ENCODE measurements at regions not wholly inside any gene's neighbourhood (a gene's known extent, or its start where the extent isn't known, plus 50 kb on each side); places are given as distances from the start of the nearest gene placed in this dataset.

DNA sequence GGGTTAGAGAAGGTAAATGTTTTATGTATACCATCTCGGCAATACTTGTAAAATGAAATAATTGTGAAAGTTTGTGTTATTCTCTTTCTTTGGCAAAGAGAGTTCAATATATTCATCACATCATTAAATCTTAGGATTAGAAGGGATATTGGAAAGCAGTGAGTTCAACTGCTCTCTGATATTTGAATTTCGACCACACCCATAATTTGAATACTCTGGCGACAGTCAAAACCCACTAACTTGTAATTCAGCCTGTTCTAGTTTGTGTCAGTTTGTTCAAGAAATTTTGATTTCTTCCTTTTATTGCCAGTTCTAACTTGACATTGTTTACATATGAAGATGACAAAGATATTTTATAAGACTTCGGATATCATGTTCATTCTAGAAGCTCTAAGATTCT is 1380.5 kb upstream of the CDH8 start:
- DNase-seq = no peak
- intact Hi-C loops (cut with DNase I, micrococcal nuclease) = no loop called here
- Histone ChIP-seq H3K27me3 (ENCODE audit: control insufficient read depth in 1 of 2, insufficient read depth in 2 of 2, low read length in 2 of 2) (no peaks in the 10 kb centered on the region), H3K4me3 (ENCODE audit: low read length) (no peak overlapping the region), H3K9me3 (ENCODE audit: control insufficient read depth in 1 of 2, insufficient read depth in 1 of 2, low read length in 2 of 2) (no peaks in the 10 kb centered on the region), H3K27ac (ENCODE audit: low read depth in 1 of 2, low read length in 2 of 2) (no peak overlapping the region), H3K4me1 (ENCODE audit: insufficient read depth, low read length) (no peaks in the 10 kb centered on the region), H3K36me3 (ENCODE audit: insufficient read depth, low read length) (no peaks in the 10 kb centered on the region)
- Mint-ChIP-seq H3K4me1 (ENCODE audit: low read depth) (no peaks in the 10 kb centered on the region), H3K4me3 (no peak overlapping the region), H3K9me3 (peaks cover 15% of the 10 kb centered on the region), H3K27ac (no peak overlapping the region), H3K27me3 (no peaks in the 10 kb centered on the region), H3K36me3 (ENCODE audit: low read depth) (no peaks in the 10 kb centered on the region)
- POLR2A ChIA-PET = no interaction called here
- CTCF ChIA-PET = no interaction called here
- TF ChIP-seq CTCF (IDR thresholded peaks at IDR 0.05) = no peak
- no peak for ATAC-seq (ENCODE audit: poor library complexity)

DNA sequence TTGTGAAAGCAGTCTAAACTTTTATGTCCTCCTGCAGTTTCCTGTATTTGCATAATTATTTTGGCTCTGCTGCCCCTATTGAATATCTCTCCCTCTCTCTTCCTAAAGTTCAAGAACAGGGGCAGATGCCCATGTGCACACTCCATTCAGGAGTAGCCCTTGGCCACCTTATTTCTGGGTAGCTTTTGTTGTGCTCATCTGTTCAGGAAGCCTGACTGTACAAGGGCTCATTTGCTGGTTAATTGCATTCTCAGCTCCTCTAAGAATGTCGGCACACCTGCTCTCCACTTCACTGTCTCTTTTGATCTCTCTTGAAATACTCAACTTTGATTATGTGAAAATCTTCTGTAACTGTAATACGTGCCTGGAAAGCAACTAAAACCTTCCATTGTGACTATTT is 1378.8 kb upstream of the CDH8 start:
- Histone ChIP-seq H3K4me1 (ENCODE audit: insufficient read depth, low read length) (no peaks in the 10 kb centered on the region), H3K27me3 (ENCODE audit: control insufficient read depth in 1 of 2, insufficient read depth in 2 of 2, low read length in 2 of 2) (no peaks in the 10 kb centered on the region), H3K9me3 (ENCODE audit: control insufficient read depth in 1 of 2, insufficient read depth in 1 of 2, low read length in 2 of 2) (no peaks in the 10 kb centered on the region), H3K4me3 (ENCODE audit: low read length) (no peak overlapping the region), H3K36me3 (ENCODE audit: insufficient read depth, low read length) (no peaks in the 10 kb centered on the region), H3K27ac (ENCODE audit: low read depth in 1 of 2, low read length in 2 of 2) (no peak overlapping the region)
- no peak for ATAC-seq (ENCODE audit: poor library complexity)
- no peaks in the 10 kb centered on the region for H3K4me1 Mint-ChIP-seq (ENCODE audit: low read depth)
- no peak for DNase-seq
- ChIA-PET CTCF (no interaction called here), POLR2A (no interaction called here)
- no peak overlapping the region for H3K27ac Mint-ChIP-seq
- H3K27me3 Mint-ChIP-seq = no peaks in the 10 kb centered on the region
- intact Hi-C loops (cut with DNase I, micrococcal nuclease) = no loop called here
- H3K36me3 Mint-ChIP-seq (ENCODE audit: low read depth) = no peaks in the 10 kb centered on the region
- peaks cover 15% of the 10 kb centered on the region for H3K9me3 Mint-ChIP-seq
- TF ChIP-seq CTCF (IDR thresholded peaks at IDR 0.05) = no peak
- H3K4me3 Mint-ChIP-seq = no peak overlapping the region

- ChIA-PET POLR2A (no interaction called here), CTCF (no interaction called here)
- H3K36me3 Mint-ChIP-seq (ENCODE audit: low read depth) = no peaks in the 10 kb centered on the region
- H3K9me3 Mint-ChIP-seq = peaks cover 15% of the 10 kb centered on the region
- Histone ChIP-seq H3K27me3 (ENCODE audit: control insufficient read depth in 1 of 2, insufficient read depth in 2 of 2, low read length in 2 of 2) (no peaks in the 10 kb centered on the region), H3K4me3 (ENCODE audit: low read length) (no peak overlapping the region), H3K9me3 (ENCODE audit: control insufficient read depth in 1 of 2, insufficient read depth in 1 of 2, low read length in 2 of 2) (no peaks in the 10 kb centered on the region), H3K36me3 (ENCODE audit: insufficient read depth, low read length) (no peaks in the 10 kb centered on the region), H3K4me1 (ENCODE audit: insufficient read depth, low read length) (no peaks in the 10 kb centered on the region), H3K27ac (ENCODE audit: low read depth in 1 of 2, low read length in 2 of 2) (no peak overlapping the region)
- no peaks in the 10 kb centered on the region for H3K4me1 Mint-ChIP-seq (ENCODE audit: low read depth)
- no peak overlapping the region for H3K27ac Mint-ChIP-seq
- H3K27me3 Mint-ChIP-seq = no peaks in the 10 kb centered on the region
- DNase-seq (no peak), ATAC-seq (ENCODE audit: poor library complexity) (no peak)
- intact Hi-C loops (cut with DNase I, micrococcal nuclease) = no loop called here
- TF ChIP-seq CTCF (IDR thresholded peaks at IDR 0.05) = no peak
- H3K4me3 Mint-ChIP-seq = no peak overlapping the region
Observed at GRCh38 chr16:63410594-63410993, 1374.4 kb upstream of the CDH8 start.

All from CD4-positive, alpha-beta T cell (primary cell).